IPS DF 6.9 (cell line): ENCODE measurements at regions not wholly inside any gene's neighbourhood (a gene's known extent, or its start where the extent isn't known, plus 50 kb on each side); places are given as distances from the start of the nearest gene placed in this dataset.
"Not testable (repeated sequence)": the region's sequence is repeated elsewhere in the genome, so short reads cannot be mapped to it uniquely, and the experiment has no call there.

ENCODE experiments used
- DNase-seq: peaks from one replicate; pipeline ENCODE4 v3.0.0-alpha.2; 2013; ENCODE audit warnings: low read depth, low spot score
- H3K27ac ChIP-seq: one replicate; pipeline ENCODE4 v1.5.1; 2013; ENCODE audit warnings: low read length, control low read depth
- H3K27me3 ChIP-seq: 2 replicates; pipeline ENCODE4 v1.6.1; 2013; ENCODE audit warnings: mild to moderate bottlenecking, low read length; ENCODE audit not compliant: control insufficient read depth, insufficient read depth
- H3K36me3 ChIP-seq: 2 replicates; pipeline ENCODE4 v1.6.1; 2013; ENCODE audit warnings: low read length; ENCODE audit not compliant: control insufficient read depth, insufficient read depth
- H3K4me1 ChIP-seq: 2 replicates; pipeline ENCODE4 v1.6.1; 2013; ENCODE audit warnings: low read length; ENCODE audit not compliant: control insufficient read depth, insufficient read depth
- H3K4me3 ChIP-seq: 2 replicates; pipeline ENCODE4 v1.5.1; 2013; ENCODE audit warnings: mild to moderate bottlenecking, low read length
- H3K9me3 ChIP-seq: 2 replicates; pipeline ENCODE4 v1.6.1; 2013; ENCODE audit warnings: low read length, inconsistent platforms; ENCODE audit not compliant: control insufficient read depth, insufficient read depth
- WGBS: extraction: QIAGEN DNeasy Blood & Tissue Kit; methylation state at CpG from one replicate; pipeline ENCODE4 v1.1.7; 2013; ENCODE audit warnings: mixed read lengths, missing lambda C conversion rate; ENCODE audit not compliant: insufficient read length, insufficient coverage; 5-methylcytosine and 5-hydroxymethylcytosine counted together

DNA sequence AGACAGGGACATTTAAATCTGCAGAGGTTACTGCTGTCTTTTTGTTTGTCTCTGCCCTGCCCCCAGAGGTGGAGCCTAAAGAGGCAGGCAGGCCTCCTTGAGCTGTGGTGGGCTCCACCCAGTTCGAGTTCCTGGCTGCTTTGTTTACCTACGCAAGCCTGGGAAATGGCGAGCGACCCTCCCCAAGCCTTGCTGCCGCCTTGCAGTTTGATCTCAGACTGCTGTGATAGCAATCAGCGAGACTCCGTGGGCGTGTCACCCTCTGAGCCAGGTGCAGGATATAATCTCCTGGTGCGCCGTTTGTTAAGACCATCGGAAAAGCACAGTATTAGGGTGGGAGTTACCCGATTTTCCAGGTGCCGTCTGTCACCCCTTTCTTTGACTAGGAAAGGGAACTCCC, 93.3 kb downstream of the ANKRD30BL start:
- not testable (repeated sequence) for H3K36me3 ChIP-seq, H3K4me1 ChIP-seq, H3K9me3 ChIP-seq, DNase-seq, H3K27me3 ChIP-seq, H3K4me3 ChIP-seq, H3K27ac ChIP-seq
- no CpG with 5 or more reads among the region's 13 CpGs for WGBS

DNA sequence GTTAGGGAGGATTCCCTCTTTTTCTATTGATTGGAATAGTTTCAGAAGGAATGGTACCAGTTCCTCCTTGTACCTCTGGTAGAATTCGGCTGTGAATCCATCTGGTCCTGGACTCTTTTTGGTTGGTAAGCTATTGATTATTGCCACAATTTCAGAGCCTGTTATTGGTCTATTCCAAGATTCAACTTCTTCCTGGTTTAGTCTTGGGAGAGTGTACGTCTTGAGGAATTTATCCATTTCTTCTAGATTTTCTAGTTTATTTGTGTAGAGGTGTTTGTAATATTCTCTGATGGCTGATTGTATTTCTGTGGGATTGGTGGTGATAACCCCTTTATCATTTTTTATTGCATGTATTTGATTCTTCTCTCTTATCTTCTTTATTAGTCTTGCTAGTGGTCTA, 96.4 kb downstream of the ANKRD30BL start:
- H3K4me3 ChIP-seq, H3K4me1 ChIP-seq, DNase-seq, H3K27ac ChIP-seq, H3K36me3 ChIP-seq, H3K27me3 ChIP-seq, H3K9me3 ChIP-seq: not testable (repeated sequence)
- no CpG with 5 or more reads among the region's 2 CpGs for WGBS

DNA sequence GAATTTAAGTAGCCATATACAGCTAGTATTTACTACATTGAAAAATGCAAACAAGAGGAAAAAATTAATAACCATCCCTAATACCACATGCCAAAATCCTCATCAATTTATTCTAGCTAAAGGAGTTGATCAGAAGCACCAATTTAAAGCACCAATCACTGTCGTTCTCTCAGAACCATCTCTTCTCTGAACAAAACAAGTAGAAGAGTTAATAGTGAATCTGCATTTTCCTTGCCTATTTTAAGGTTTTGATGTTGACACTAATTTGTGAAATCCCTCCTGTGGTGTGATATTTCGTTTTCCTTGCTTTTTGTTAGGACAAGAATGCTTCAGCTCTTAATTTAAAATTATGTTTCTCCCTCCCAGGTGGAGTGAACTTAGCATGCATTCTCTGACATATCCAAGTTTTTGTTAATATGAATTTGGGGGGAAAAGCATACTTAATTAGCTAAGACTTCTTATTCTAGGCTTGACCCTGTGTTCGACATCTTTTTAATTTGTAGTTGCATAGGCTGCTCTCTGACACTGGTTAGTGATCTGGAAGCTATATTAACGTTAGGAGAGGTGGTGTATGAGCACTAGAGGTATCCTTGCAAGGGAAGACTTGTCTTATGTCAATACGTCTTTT, 122.0 kb downstream of the ANKRD30BL start:
- H3K4me3 ChIP-seq, H3K36me3 ChIP-seq, DNase-seq, H3K27me3 ChIP-seq, H3K4me1 ChIP-seq, H3K9me3 ChIP-seq, H3K27ac ChIP-seq: not testable (repeated sequence)
- no CpG with 5 or more reads among the region's 5 CpGs for WGBS

DNA sequence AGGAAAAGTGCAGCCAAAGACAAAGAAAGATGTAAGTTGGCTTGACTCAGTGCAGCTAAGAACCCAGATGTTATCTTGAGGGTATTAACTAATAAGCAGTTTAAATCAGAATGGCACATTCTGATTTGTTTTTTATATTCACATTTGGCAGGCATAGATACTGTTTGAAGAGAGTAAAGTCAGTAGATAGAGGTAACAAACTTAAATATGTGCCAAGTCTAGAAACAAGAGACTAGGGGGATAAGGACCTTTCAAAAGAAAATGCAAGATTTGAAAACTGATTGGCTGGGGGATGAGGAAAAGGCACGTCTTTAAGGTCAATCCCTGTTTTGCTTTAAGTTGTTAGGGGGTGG, 122.9 kb downstream of the ANKRD30BL start:
- H3K4me3 ChIP-seq: peak overlapping the region; percentile 68; the same call in 1 of the 2 replicates
- H3K36me3 ChIP-seq, H3K4me1 ChIP-seq, H3K27me3 ChIP-seq, H3K9me3 ChIP-seq, DNase-seq, H3K27ac ChIP-seq: not testable (repeated sequence)
- WGBS: no CpG with 5 or more reads among the region's 1 CpG

DNA sequence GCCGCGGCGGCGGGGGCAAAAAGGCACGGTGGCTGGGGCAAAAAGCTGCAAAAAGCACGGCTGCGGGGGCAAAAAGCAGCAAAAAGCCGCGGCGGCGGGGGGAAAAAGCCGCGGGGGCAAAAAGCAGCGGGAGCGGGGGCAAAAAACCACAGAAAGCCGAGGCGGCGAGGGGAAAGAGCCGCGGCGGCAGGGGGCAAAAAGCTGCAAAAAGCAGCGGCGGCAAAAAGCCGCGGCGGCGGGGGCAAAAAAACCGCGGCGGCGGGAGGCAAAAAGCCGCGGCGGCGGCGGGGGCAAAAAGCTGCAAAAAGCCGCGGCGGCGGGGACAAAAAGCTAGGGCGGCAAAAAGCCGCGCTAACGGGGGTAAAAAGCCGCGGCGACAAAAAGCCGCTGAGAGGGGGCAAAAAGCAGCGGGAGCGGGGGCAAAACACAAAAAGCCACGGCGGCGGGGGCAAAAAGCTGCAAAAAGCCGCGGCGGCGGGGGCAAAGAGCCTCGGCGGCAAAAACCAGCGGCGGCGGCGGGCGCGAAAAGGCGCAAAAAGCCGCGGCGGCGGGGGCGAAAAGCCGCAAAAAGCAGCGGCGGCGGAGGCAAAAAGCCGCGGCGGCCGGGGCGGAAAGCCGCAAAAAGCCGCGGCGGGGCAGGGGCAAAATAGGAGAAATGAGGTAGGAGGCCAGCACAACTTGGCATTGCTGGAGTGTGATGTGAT, 123.4 kb downstream of the ANKRD30BL start:
- H3K36me3 ChIP-seq: no peaks in the 10 kb centered on the region
- H3K9me3 ChIP-seq: no peaks in the 10 kb centered on the region
- no peak for DNase-seq
- H3K4me1 ChIP-seq: no peaks in the 10 kb centered on the region
- WGBS: no CpG with 5 or more reads among the region's 84 CpGs
- no peak overlapping the region for H3K27ac ChIP-seq
- H3K4me3 ChIP-seq: peak overlapping the region; percentile 68; the same call in 1 of the 2 replicates
- peaks cover 6% of the 10 kb centered on the region; the same call in 1 of the 2 replicates for H3K27me3 ChIP-seq

DNA sequence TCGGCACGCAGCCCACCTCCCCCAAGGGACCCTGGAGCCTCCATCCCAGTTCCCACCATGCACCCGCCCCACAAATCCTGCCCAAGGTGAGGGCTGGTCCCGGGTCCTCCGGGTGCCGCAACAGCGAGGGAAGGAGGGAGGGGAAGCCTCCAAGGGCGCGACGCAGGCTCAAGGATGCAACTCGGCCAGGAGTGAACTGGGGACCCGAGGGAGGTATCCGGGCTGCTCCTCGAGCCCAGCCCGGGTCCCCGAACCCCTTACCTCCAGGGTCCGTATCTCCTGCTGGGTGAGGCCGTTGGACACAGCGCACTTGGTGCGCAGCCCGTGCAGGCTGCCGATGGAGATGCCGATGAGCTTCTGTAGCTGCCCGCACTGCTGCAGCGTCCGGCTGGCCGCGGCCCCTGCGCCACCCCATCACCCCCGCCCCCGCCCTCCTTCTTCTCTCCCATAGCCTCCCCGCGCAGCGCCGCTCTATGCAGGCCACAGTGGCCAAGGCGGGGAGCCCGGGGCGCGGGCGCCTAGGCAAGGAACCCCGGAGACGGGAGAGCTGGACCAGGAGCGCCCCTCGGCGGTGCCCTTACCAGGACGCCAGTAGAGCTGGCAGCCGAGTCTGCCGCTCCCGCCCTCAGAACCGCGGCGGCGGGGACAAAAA, 124.1 kb downstream of the ANKRD30BL start:
- Histone ChIP-seq H3K4me1 (no peaks in the 10 kb centered on the region), H3K27me3 (peaks cover 6% of the 10 kb centered on the region; the same call in 1 of the 2 replicates), H3K27ac (no peak overlapping the region), H3K9me3 (no peaks in the 10 kb centered on the region), H3K36me3 (no peaks in the 10 kb centered on the region), H3K4me3 (peak overlapping the region; percentile 68)
- no peak for DNase-seq
- no CpG with 5 or more reads among the region's 53 CpGs for WGBS

DNA sequence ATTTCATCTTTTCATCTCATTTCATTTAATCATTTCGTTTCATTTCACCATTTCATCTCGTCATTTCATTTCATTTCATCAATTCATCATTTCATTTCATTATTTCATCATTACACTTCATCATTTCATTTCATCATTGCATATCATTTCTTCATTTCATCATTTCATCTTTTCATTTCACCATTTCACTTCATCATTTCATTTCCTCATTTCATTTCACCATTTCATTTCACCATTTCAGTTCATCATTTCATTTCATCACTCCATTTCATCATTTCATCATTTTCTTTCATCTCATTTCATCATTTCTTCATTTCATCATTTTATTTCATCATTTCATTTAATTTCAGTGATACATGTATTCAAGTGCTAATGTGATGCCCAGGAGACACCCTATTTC, 127.1 kb downstream of the ANKRD30BL start:
- over 99% methylated on average over 2 of the region's 2 CpGs for WGBS
- no peak for DNase-seq
- Histone ChIP-seq H3K27me3 (peaks cover 6% of the 10 kb centered on the region; the same call in 1 of the 2 replicates), H3K4me3 (no peak overlapping the region), H3K36me3 (no peaks in the 10 kb centered on the region), H3K27ac (no peak overlapping the region), H3K4me1 (no peaks in the 10 kb centered on the region), H3K9me3 (no peaks in the 10 kb centered on the region)

DNA sequence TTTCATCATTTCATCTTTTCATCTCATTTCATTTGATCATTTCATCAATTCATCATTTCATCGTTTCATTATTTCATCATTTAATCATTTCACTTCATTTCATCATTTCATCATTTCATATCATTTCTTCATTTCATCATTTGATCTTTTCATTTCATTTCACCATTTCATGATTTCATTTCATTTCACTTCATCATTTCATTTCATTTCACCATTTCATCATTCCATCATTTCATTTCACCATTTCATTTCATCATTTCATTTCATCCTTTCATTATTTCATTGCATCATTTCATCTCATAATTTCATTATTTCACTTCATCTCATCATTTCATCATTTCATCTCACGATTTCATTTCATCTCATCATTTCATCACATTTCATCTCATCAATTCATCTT, 127.8 kb downstream of the ANKRD30BL start:
- H3K27me3 ChIP-seq: peaks cover 6% of the 10 kb centered on the region; the same call in 1 of the 2 replicates
- WGBS: 100% methylated on average over 2 of the region's 2 CpGs
- H3K27ac ChIP-seq: no peak overlapping the region

DNA sequence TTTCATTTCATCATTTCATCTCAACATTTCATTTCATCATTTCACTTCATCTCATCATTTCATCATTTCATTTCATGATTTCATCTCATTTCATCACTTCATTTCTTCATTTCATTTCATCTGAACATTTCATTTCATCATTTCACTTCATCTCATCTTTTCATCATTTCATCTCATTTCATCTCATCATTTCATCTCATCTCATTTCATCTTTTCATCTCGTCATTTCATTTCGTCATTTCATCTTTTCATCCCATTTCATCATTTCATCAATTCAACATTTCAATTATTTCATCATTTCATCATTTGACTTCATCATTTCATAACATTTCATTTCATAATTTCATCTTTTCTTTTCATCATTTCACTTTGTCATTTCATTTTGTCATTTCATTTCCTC, 128.4 kb downstream of the ANKRD30BL start:
- 100% methylated on average over 2 of the region's 2 CpGs for WGBS
- no peak overlapping the region for H3K27ac ChIP-seq
- H3K27me3 ChIP-seq: peaks cover 4% of the 10 kb centered on the region; the same call in 1 of the 2 replicates
- no peak overlapping the region for H3K4me3 ChIP-seq
- H3K9me3 ChIP-seq: no peaks in the 10 kb centered on the region
- no peak for DNase-seq
- H3K4me1 ChIP-seq: no peaks in the 10 kb centered on the region
- H3K36me3 ChIP-seq: no peaks in the 10 kb centered on the region

More for the DNA sequence above, 127.8 kb downstream of the ANKRD30BL start:
- DNase-seq: no peak
- Histone ChIP-seq H3K9me3 (no peaks in the 10 kb centered on the region), H3K4me3 (no peak overlapping the region), H3K4me1 (no peaks in the 10 kb centered on the region), H3K36me3 (no peaks in the 10 kb centered on the region)

DNA sequence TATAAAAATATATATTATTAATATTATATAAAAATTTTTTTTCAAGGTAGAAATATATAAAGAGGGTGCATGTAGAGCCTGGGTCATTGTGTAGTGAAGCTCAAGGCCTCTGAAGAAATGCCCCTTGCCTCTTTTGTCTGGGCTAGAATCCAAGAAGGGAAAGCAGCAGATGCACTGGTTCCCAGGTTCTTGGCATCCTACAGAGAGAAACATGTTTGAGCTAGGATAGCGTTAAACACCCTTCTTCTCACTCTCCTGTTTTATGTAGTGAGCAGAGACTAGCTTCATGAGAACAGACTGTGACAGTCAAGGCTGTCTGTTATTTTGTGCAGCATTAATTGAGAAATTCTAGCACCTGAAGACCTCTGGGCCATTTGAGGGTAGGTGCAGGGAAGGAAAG, 149.7 kb downstream of the ANKRD30BL start:
- not testable (repeated sequence) for H3K9me3 ChIP-seq, H3K27me3 ChIP-seq, DNase-seq, H3K4me3 ChIP-seq, H3K36me3 ChIP-seq, H3K27ac ChIP-seq, H3K4me1 ChIP-seq
- no CpG with 5 or more reads among the region's 1 CpG for WGBS
